Central memory CD8-positive, alpha-beta T cell (primary cell): ENCODE measurements at regions not wholly inside any gene's neighbourhood (a gene's known extent, or its start where the extent isn't known, plus 50 kb on each side); places are given as distances from the start of the nearest gene placed in this dataset.

Experiments used
- ATAC-seq: fragments of 150-1000 bp; cut with Tn5 transposase; replicated peaks from 2 replicates; pipeline ENCODE4 v1.10.0; 2022; ENCODE audit warnings: mild to moderate bottlenecking, moderate FRiP score, moderate number of reproducible peaks; ENCODE audit not compliant: poor library complexity, severe bottlenecking; ENCODE audit errors: extremely low read depth
- DNase-seq, 2 donors: peaks; one replicate each; pipeline ENCODE4 v3.0.0; 2021; ENCODE audit warnings: low spot score in 2 of 2
- H3K27ac Mint-ChIP-seq: one replicate; pipeline ENCODE4 v1.8.0; 2022; ENCODE audit warnings: low read depth, mild to moderate bottlenecking, moderate library complexity, mixed read lengths
- H3K27me3 Mint-ChIP-seq: one replicate; pipeline ENCODE4 v1.8.0; 2022; ENCODE audit warnings: mixed read lengths
- H3K36me3 Mint-ChIP-seq: one replicate; pipeline ENCODE4 v1.8.0; 2022; ENCODE audit warnings: mild to moderate bottlenecking, moderate library complexity, mixed read lengths; ENCODE audit not compliant: insufficient read depth
- H3K4me1 Mint-ChIP-seq: one replicate; pipeline ENCODE4 v1.8.0; 2022; ENCODE audit warnings: mixed read lengths
- H3K4me3 Mint-ChIP-seq: one replicate; pipeline ENCODE4 v1.8.0; 2022; ENCODE audit warnings: mild to moderate bottlenecking, moderate library complexity, mixed read lengths
- H3K9me3 Mint-ChIP-seq: one replicate; pipeline ENCODE4 v1.8.0; 2022; ENCODE audit warnings: mixed read lengths

- peaks cover 3% of the 10 kb centered on the region for H3K36me3 Mint-ChIP-seq
- no peak overlapping the region for H3K27ac Mint-ChIP-seq
- no peaks in the 10 kb centered on the region for H3K4me1 Mint-ChIP-seq
- no peaks in the 10 kb centered on the region for H3K27me3 Mint-ChIP-seq
- no peaks in the 10 kb centered on the region for H3K9me3 Mint-ChIP-seq
- DNase-seq (no peak), ATAC-seq (no peak)
- H3K4me3 Mint-ChIP-seq = no peak overlapping the region
These were observed 60.7 kb downstream of the RRM2 start for GRCh38 chr2:10183146-10183675.

GRCh38 chr2:10184421-10184820 is 61.9 kb downstream of the RRM2 start:
- no peak overlapping the region for H3K27ac Mint-ChIP-seq
- H3K4me3 Mint-ChIP-seq = no peak overlapping the region
- ATAC-seq (no peak), DNase-seq (no peak)
- H3K27me3 Mint-ChIP-seq = no peaks in the 10 kb centered on the region
- no peaks in the 10 kb centered on the region for H3K9me3 Mint-ChIP-seq
- H3K4me1 Mint-ChIP-seq = no peaks in the 10 kb centered on the region
- H3K36me3 Mint-ChIP-seq = no peaks in the 10 kb centered on the region

- Mint-ChIP-seq H3K36me3 (peaks cover 2% of the 10 kb centered on the region), H3K27ac (peak overlapping the region; percentile 43), H3K4me1 (no peaks in the 10 kb centered on the region), H3K4me3 (no peak overlapping the region), H3K27me3 (no peaks in the 10 kb centered on the region), H3K9me3 (peaks cover 6% of the 10 kb centered on the region)
- ATAC-seq (no peak), DNase-seq (no peak)
These were observed 62.5 kb downstream of the RRM2 start for GRCh38 chr2:10185046-10185445.

GRCh38 chr2:10185755-10186154 is 63.2 kb downstream of the RRM2 start:
- no peaks in the 10 kb centered on the region for H3K4me1 Mint-ChIP-seq
- no peaks in the 10 kb centered on the region for H3K27me3 Mint-ChIP-seq
- H3K27ac Mint-ChIP-seq = no peak overlapping the region
- H3K36me3 Mint-ChIP-seq = peaks cover 5% of the 10 kb centered on the region
- H3K9me3 Mint-ChIP-seq = peaks cover 12% of the 10 kb centered on the region
- no peak overlapping the region for H3K4me3 Mint-ChIP-seq
- no peak for ATAC-seq
- no peak for DNase-seq

GRCh38 chr2:10186868-10187535 is 64.5 kb downstream of the RRM2 start:
- H3K4me1 Mint-ChIP-seq = no peaks in the 10 kb centered on the region
- peaks cover 12% of the 10 kb centered on the region for H3K9me3 Mint-ChIP-seq
- no peak for DNase-seq
- H3K27me3 Mint-ChIP-seq = no peaks in the 10 kb centered on the region
- H3K27ac Mint-ChIP-seq = no peak overlapping the region
- no peak overlapping the region for H3K4me3 Mint-ChIP-seq
- ATAC-seq = no peak
- peaks cover 5% of the 10 kb centered on the region for H3K36me3 Mint-ChIP-seq

GRCh38 chr2:10187661-10188060 is 65.1 kb downstream of the RRM2 start:
- Mint-ChIP-seq H3K4me3 (no peak overlapping the region), H3K27me3 (no peaks in the 10 kb centered on the region), H3K36me3 (peaks cover 5% of the 10 kb centered on the region), H3K27ac (no peak overlapping the region), H3K9me3 (peaks cover 12% of the 10 kb centered on the region), H3K4me1 (no peaks in the 10 kb centered on the region)
- ATAC-seq (no peak), DNase-seq (no peak)

- Mint-ChIP-seq H3K36me3 (peaks cover 5% of the 10 kb centered on the region), H3K4me3 (no peak overlapping the region), H3K4me1 (no peaks in the 10 kb centered on the region), H3K9me3 (peaks cover 12% of the 10 kb centered on the region), H3K27me3 (no peaks in the 10 kb centered on the region), H3K27ac (no peak overlapping the region)
- DNase-seq (no peak), ATAC-seq (no peak)
These were observed 65.7 kb downstream of the RRM2 start for GRCh38 chr2:10188211-10188610.

- Mint-ChIP-seq H3K4me1 (no peaks in the 10 kb centered on the region), H3K36me3 (peaks cover 5% of the 10 kb centered on the region)
These were observed 66.3 kb downstream of the RRM2 start for GRCh38 chr2:10188729-10189305.

GRCh38 chr2:10190255-10190654 is 67.7 kb downstream of the RRM2 start:
- no peaks in the 10 kb centered on the region for H3K27me3 Mint-ChIP-seq
- DNase-seq (no peak), ATAC-seq (no peak)
- peaks cover 5% of the 10 kb centered on the region for H3K36me3 Mint-ChIP-seq
- H3K4me3 Mint-ChIP-seq = no peak overlapping the region
- H3K4me1 Mint-ChIP-seq = no peaks in the 10 kb centered on the region
- H3K27ac Mint-ChIP-seq = no peak overlapping the region
- H3K9me3 Mint-ChIP-seq = peaks cover 12% of the 10 kb centered on the region

More at GRCh38 chr2:10188729-10189305, 66.3 kb downstream of the RRM2 start:
- no peak overlapping the region for H3K27ac Mint-ChIP-seq
- H3K9me3 Mint-ChIP-seq = peaks cover 12% of the 10 kb centered on the region
- no peak overlapping the region for H3K4me3 Mint-ChIP-seq
- no peak for ATAC-seq
- DNase-seq = no peak
- no peaks in the 10 kb centered on the region for H3K27me3 Mint-ChIP-seq

GRCh38 chr2:10190737-10191532 is 68.4 kb downstream of the RRM2 start:
- Mint-ChIP-seq H3K4me1 (no peaks in the 10 kb centered on the region), H3K27ac (no peak overlapping the region), H3K36me3 (peaks cover 5% of the 10 kb centered on the region), H3K27me3 (no peaks in the 10 kb centered on the region), H3K4me3 (no peak overlapping the region), H3K9me3 (peaks cover 12% of the 10 kb centered on the region)
- DNase-seq (no peak), ATAC-seq (no peak)

- ATAC-seq (no peak), DNase-seq (no peak)
- H3K4me3 Mint-ChIP-seq = no peak overlapping the region
- H3K4me1 Mint-ChIP-seq = no peaks in the 10 kb centered on the region
- no peak overlapping the region for H3K27ac Mint-ChIP-seq
- no peaks in the 10 kb centered on the region for H3K27me3 Mint-ChIP-seq
- H3K9me3 Mint-ChIP-seq = peaks cover 12% of the 10 kb centered on the region
- H3K36me3 Mint-ChIP-seq = peaks cover 5% of the 10 kb centered on the region
These were observed 69.0 kb downstream of the RRM2 start for GRCh38 chr2:10191554-10191953.

GRCh38 chr2:10192392-10193015 is 70.0 kb downstream of the RRM2 start:
- no peak for ATAC-seq
- peaks cover 12% of the 10 kb centered on the region for H3K9me3 Mint-ChIP-seq
- H3K27me3 Mint-ChIP-seq = no peaks in the 10 kb centered on the region
- H3K27ac Mint-ChIP-seq = peak overlapping the region; percentile 59
- H3K4me3 Mint-ChIP-seq = no peak overlapping the region
- peaks cover 5% of the 10 kb centered on the region for H3K36me3 Mint-ChIP-seq
- DNase-seq = no peak
- H3K4me1 Mint-ChIP-seq = no peaks in the 10 kb centered on the region
